PC-3 (cell line): ENCODE measurements at regions not wholly inside any gene's neighbourhood (a gene's known extent, or its start where the extent isn't known, plus 50 kb on each side); places are given as distances from the start of the nearest gene placed in this dataset.
A peak's percentile ranks its signal among the peaks of the same experiment; 100 is the strongest.

Experiments used
- ATAC-seq: fragments of 200-7000 bp; cut with Tn5 transposase; 2 replicates; pipeline ENCODE4 v1.9.1; 2020; ENCODE audit warnings: mild to moderate bottlenecking, moderate library complexity
- BruUV-seq: library from RNA; stranded (reverse); fragments of 400-500 nt; replicated peaks from 2 replicates; lab custom pipeline; 2021; lab: Mats Ljungman, UMichigan
- CTCF ChIA-PET: fragments of 300-600 bp; sonication (Branson Sonifier 250); formaldehyde crosslinking; loops from one replicate; lab custom pipeline; 2022; ENCODE audit warnings: antibody characterized with exemption; lab: Charles Lee
- POLR2A ChIA-PET: fragments of 300-600 bp; sonication (Branson Sonifier 250); formaldehyde crosslinking; loops from one replicate; lab custom pipeline; 2022; ENCODE audit warnings: antibody characterized with exemption; ENCODE audit not compliant: unreplicated experiment; lab: Charles Lee
- DNase-seq: peaks from one replicate; pipeline ENCODE4 v3.0.0-alpha.2; 2015
- H2AFZ ChIP-seq: fragments of 300-600 bp; sonication (generic); 2 replicates; pipeline ENCODE4 v1.6.0; 2016; ENCODE audit warnings: antibody characterized with exemption, low read length
- H3F3A ChIP-seq: fragments of 300-600 bp; sonication (generic); one replicate; pipeline ENCODE4 v1.6.0; 2017; ENCODE audit warnings: antibody characterized with exemption, low read length, control low read depth, mild to moderate bottlenecking; ENCODE audit not compliant: unreplicated experiment
- H3K27ac ChIP-seq: fragments of 300-600 bp; sonication (generic); 2 replicates; pipeline ENCODE4 v1.5.1; 2016; ENCODE audit warnings: mild to moderate bottlenecking, low read length
- H3K27me3 ChIP-seq: fragments of 300-600 bp; sonication (generic); 2 replicates; pipeline ENCODE4 v1.6.1; 2016; ENCODE audit warnings: low read length, mixed read lengths
- H3K36me3 ChIP-seq: fragments of 300-600 bp; sonication (generic); 2 replicates; pipeline ENCODE4 v1.6.1; 2016; ENCODE audit warnings: low read depth, mixed run types, low read length, mixed read lengths
- H3K4me1 ChIP-seq: fragments of 300-600 bp; sonication (generic); 2 replicates; pipeline ENCODE4 v1.5.1; 2016; ENCODE audit warnings: low read length; ENCODE audit not compliant: insufficient read depth
- H3K4me2 ChIP-seq: fragments of 300-600 bp; sonication (generic); 2 replicates; pipeline ENCODE4 v1.6.0; 2016; ENCODE audit warnings: low read length
- H3K4me3 ChIP-seq: fragments of 300-600 bp; sonication (generic); 2 replicates; pipeline ENCODE4 v1.5.1; 2016; ENCODE audit warnings: mild to moderate bottlenecking, low read length, mixed read lengths
- H3K79me2 ChIP-seq: fragments of 300-600 bp; sonication (generic); 2 replicates; pipeline ENCODE4 v1.6.1; 2017; ENCODE audit warnings: low read length, mixed read lengths
- H3K9ac ChIP-seq: fragments of 300-600 bp; sonication (generic); 2 replicates; pipeline ENCODE4 v1.6.0; 2016; ENCODE audit warnings: mild to moderate bottlenecking, low read length
- H3K9me2 ChIP-seq: fragments of 300-600 bp; sonication (generic); replicated peaks from 2 replicates; pipeline ENCODE4 v1.6.1; 2016; ENCODE audit warnings: mixed run types, low read length, mixed read lengths
- H3K9me3 ChIP-seq: fragments of 300-600 bp; sonication (generic); 2 replicates; pipeline ENCODE4 v1.6.1; 2016; ENCODE audit warnings: low read length, mixed read lengths
- H4K20me1 ChIP-seq: fragments of 300-600 bp; sonication (generic); 2 replicates; pipeline ENCODE4 v1.6.1; 2016; ENCODE audit warnings: low read length, mixed read lengths
- EZH2 ChIP-seq: fragments of 300-600 bp; sonication (generic); IDR thresholded peaks from one replicate; pipeline ENCODE4 v1.6.1; 2017; ENCODE audit warnings: antibody characterized with exemption, mild to moderate bottlenecking, low read length; ENCODE audit not compliant: unreplicated experiment
- EZH2phosphoT487 ChIP-seq: fragments of 300-600 bp; sonication (generic); IDR thresholded peaks from 2 replicates; pipeline ENCODE4 v1.6.1; 2018; ENCODE audit warnings: mild to moderate bottlenecking, antibody characterized with exemption, low read length, borderline replicate concordance
- intact Hi-C: fragments of 100-400 bp; cut with micrococcal nuclease; formaldehyde crosslinking; loops from 2 replicates; pipeline ENCODE4 v1.9.0; 2023
- TF ChIP-seq, protein P1 (sequence below): fragments of 300-600 bp; sonication (generic); conservative IDR thresholded peaks from 2 replicates; pipeline ENCODE4 v1.5.1; 2017; ENCODE audit warnings: antibody characterized with exemption, low read depth, mild to moderate bottlenecking, low read length

DNA sequence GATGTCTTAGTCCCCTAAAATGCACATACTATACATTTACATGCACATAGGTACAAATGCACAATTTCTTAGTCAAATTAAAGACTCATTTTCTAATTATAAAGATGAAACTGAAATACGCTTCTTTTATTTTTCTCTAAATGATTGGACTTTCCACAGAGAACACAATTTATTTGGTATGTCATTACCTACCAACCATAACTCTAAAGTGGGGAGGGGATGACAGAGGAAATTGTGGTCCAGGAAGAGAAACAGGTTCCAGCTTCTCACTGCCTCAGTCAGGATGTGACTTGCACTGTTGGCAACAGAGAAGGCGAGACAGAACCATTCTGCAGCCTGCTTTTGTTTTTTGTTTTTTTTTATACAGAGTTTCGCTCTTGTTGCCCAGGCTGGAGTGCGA, 1189.2 kb downstream of the PLA2G4A start:
- H3K4me1 ChIP-seq, result no peaks in the 10 kb centered on the region
- no peaks in the 10 kb centered on the region for H3K79me2 ChIP-seq
- no peaks in the 10 kb centered on the region for H3K27me3 ChIP-seq
- no peaks in the 10 kb centered on the region for H3F3A ChIP-seq
- DNase-seq, result no peak
- no peaks in the 10 kb centered on the region for H4K20me1 ChIP-seq
- no peak for TF ChIP-seq EZH2phosphoT487
- H3K9me2 ChIP-seq, result no peaks in the 10 kb centered on the region
- H3K36me3 ChIP-seq, result no peaks in the 10 kb centered on the region
- intact Hi-C loops, result no loop called here
- no peak overlapping the region for H3K27ac ChIP-seq
- no peak overlapping the region for H3K4me3 ChIP-seq
- H3K9me3 ChIP-seq, result no peaks in the 10 kb centered on the region
- BruUV-seq, result no TSS peak
- no peak for ATAC-seq
- ChIA-PET POLR2A (no interaction called here), CTCF (no interaction called here)
- no peak overlapping the region for H3K9ac ChIP-seq
- no peak overlapping the region for H2AFZ ChIP-seq
- no peak overlapping the region for H3K4me2 ChIP-seq

DNA sequence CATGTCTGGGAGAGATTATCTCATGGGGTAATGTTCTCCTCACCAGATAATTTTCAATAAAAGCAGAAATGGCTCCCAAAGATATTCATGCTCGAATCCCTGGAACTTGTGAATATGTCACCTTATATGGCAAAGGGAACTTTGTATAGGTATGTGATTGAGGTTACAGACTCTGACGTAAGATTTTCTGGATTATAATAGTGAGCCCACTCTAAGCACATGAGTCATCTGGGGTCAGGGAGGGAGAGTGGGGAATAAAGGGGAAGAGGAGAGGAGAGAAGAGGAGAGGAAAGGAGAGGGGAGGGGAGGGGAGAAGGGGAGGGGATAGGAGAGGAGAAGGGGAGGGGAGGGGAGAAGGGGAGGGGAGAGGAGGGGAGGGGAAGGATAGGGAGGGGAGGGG, 1193.9 kb downstream of the PLA2G4A start:
- H4K20me1 ChIP-seq, result no peaks in the 10 kb centered on the region
- TF ChIP-seq EZH2 (no peak), EZH2phosphoT487 (no peak)
- TF ChIP-seq, protein P1, sequence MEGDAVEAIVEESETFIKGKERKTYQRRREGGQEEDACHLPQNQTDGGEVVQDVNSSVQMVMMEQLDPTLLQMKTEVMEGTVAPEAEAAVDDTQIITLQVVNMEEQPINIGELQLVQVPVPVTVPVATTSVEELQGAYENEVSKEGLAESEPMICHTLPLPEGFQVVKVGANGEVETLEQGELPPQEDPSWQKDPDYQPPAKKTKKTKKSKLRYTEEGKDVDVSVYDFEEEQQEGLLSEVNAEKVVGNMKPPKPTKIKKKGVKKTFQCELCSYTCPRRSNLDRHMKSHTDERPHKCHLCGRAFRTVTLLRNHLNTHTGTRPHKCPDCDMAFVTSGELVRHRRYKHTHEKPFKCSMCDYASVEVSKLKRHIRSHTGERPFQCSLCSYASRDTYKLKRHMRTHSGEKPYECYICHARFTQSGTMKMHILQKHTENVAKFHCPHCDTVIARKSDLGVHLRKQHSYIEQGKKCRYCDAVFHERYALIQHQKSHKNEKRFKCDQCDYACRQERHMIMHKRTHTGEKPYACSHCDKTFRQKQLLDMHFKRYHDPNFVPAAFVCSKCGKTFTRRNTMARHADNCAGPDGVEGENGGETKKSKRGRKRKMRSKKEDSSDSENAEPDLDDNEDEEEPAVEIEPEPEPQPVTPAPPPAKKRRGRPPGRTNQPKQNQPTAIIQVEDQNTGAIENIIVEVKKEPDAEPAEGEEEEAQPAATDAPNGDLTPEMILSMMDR, result no peak
- no peaks in the 10 kb centered on the region for H3K27me3 ChIP-seq
- no peak overlapping the region for H3K27ac ChIP-seq
- no TSS peak for BruUV-seq
- no peak for ATAC-seq
- no peaks in the 10 kb centered on the region for H3K36me3 ChIP-seq
- H3K9me3 ChIP-seq, result no peaks in the 10 kb centered on the region
- intact Hi-C loops, result no loop called here
- H2AFZ ChIP-seq, result no peak overlapping the region
- no peak overlapping the region for H3K9ac ChIP-seq
- H3K4me1 ChIP-seq, result peaks cover 13% of the 10 kb centered on the region
- no peaks in the 10 kb centered on the region for H3K9me2 ChIP-seq
- no peak overlapping the region for H3K4me3 ChIP-seq
- ChIA-PET POLR2A (no interaction called here), CTCF (no interaction called here)
- H3K79me2 ChIP-seq, result no peaks in the 10 kb centered on the region
- no peaks in the 10 kb centered on the region for H3F3A ChIP-seq
- H3K4me2 ChIP-seq, result no peak overlapping the region
- DNase-seq, result no peak

DNA sequence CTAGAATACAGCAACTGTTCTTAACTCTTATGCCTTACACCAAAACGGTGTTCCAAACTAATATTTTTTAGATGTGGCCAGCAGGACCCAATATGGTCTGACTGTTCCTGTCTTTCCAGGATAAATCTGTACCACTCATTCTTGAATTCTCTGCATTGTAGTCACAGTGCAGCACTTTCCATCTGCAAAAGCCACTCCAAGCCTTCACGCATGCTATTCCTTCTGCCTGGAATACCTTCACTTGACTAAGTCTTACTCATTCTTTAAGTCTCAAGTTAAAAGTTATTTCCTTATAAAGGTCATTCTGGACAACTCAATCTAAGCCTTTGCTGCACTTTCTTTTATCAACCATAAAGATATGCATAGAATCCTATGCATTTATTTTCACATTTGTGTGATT, 1194.5 kb downstream of the PLA2G4A start:
- DNase-seq (peak; percentile 34), ATAC-seq (no peak)
- Histone ChIP-seq H3K4me3 (no peak overlapping the region), H3K9me3 (no peaks in the 10 kb centered on the region), H3K9ac (no peak overlapping the region), H3K9me2 (no peaks in the 10 kb centered on the region), H4K20me1 (no peaks in the 10 kb centered on the region), H3K27me3 (no peaks in the 10 kb centered on the region), H3K27ac (no peak overlapping the region), H3K4me2 (no peak overlapping the region), H3K36me3 (no peaks in the 10 kb centered on the region), H3K4me1 (peaks cover 17% of the 10 kb centered on the region), H3K79me2 (no peaks in the 10 kb centered on the region), H3F3A (no peaks in the 10 kb centered on the region), H2AFZ (no peak overlapping the region)
- TF ChIP-seq EZH2phosphoT487, result no peak
- TF ChIP-seq, protein P1, result no peak
- TF ChIP-seq EZH2, result no peak
- intact Hi-C loops, result no loop called here
- POLR2A ChIA-PET, result no interaction called here
- BruUV-seq, result no TSS peak
- CTCF ChIA-PET, result no interaction called here
